Brain microvascular endothelial cell (primary cell): ENCODE measurements at regions not wholly inside any gene's neighbourhood (a gene's known extent, or its start where the extent isn't known, plus 50 kb on each side); places are given as distances from the start of the nearest gene placed in this dataset.

Experiments
- DNase-seq: peaks from one replicate; pipeline ENCODE4 v3.0.0-alpha.2; 2020
- H3K27ac ChIP-seq: fragments of 250-450 bp; sonication (Bioruptor Pico); 2 replicates; pipeline ENCODE4 v1.5.1; 2020; ENCODE audit warnings: mild to moderate bottlenecking, moderate library complexity
- H3K27me3 ChIP-seq: fragments of 250-450 bp; sonication (Bioruptor Pico); replicated peaks from 2 replicates; pipeline ENCODE4 v1.5.1; 2020; ENCODE audit warnings: mild to moderate bottlenecking
- H3K36me3 ChIP-seq: fragments of 250-450 bp; sonication (Bioruptor Pico); replicated peaks from 2 replicates; pipeline ENCODE4 v1.5.1; 2020; ENCODE audit warnings: mild to moderate bottlenecking
- H3K4me3 ChIP-seq: 2 replicates; pipeline ENCODE4 v1.5.1; 2011; ENCODE audit warnings: low read depth, mild to moderate bottlenecking, control low read depth, low read length, moderate library complexity
- CTCF ChIP-seq: IDR thresholded peaks from 2 replicates; pipeline ENCODE4 v1.5.1; 2011; ENCODE audit warnings: low read depth, mild to moderate bottlenecking, moderate library complexity, low read length, control low read depth, inconsistent platforms; ENCODE audit errors: missing control alignments
- in situ Hi-C: cut with HindIII; loops from 2 replicates; pipeline ENCODE4 v1.10.0; 2017; ENCODE audit warnings: low sequenced_read_pairs, low pct_ligation_motif_present

- in situ Hi-C loops, result no loop called here
- no peaks in the 10 kb centered on the region for H3K27me3 ChIP-seq
- DNase-seq, result no peak
- TF ChIP-seq CTCF, result no peak
- no peak overlapping the region for H3K27ac ChIP-seq
- H3K36me3 ChIP-seq, result no peaks in the 10 kb centered on the region
- H3K4me3 ChIP-seq, result no peak overlapping the region
Measured at GRCh38 chr14:61893371-61893940, 131.2 kb downstream of the SNAPC1 start.

- H3K27ac ChIP-seq, result no peak overlapping the region
- in situ Hi-C loops, result no loop called here
- no peak overlapping the region for H3K4me3 ChIP-seq
- H3K27me3 ChIP-seq, result no peaks in the 10 kb centered on the region
- DNase-seq, result peak; percentile 51
- TF ChIP-seq CTCF, result peak; percentile 86
- H3K36me3 ChIP-seq, result no peaks in the 10 kb centered on the region
Measured at GRCh38 chr14:61894452-61895077, 132.3 kb downstream of the SNAPC1 start.

- in situ Hi-C loops, result no loop called here
- Histone ChIP-seq H3K36me3 (no peaks in the 10 kb centered on the region), H3K4me3 (no peak overlapping the region), H3K27ac (no peak overlapping the region), H3K27me3 (no peaks in the 10 kb centered on the region)
- TF ChIP-seq CTCF, result no peak
- no peak for DNase-seq
Measured at GRCh38 chr14:61897300-61897699, 135.1 kb downstream of the SNAPC1 start.

GRCh38 chr14:61898568-61898967, 136.3 kb downstream of the SNAPC1 start:
- Histone ChIP-seq H3K27ac (no peak overlapping the region), H3K4me3 (no peak overlapping the region), H3K27me3 (no peaks in the 10 kb centered on the region), H3K36me3 (no peaks in the 10 kb centered on the region)
- no peak for TF ChIP-seq CTCF
- in situ Hi-C loops, result no loop called here
- DNase-seq, result no peak

- Histone ChIP-seq H3K36me3 (no peaks in the 10 kb centered on the region), H3K27ac (no peak overlapping the region), H3K27me3 (no peaks in the 10 kb centered on the region), H3K4me3 (no peak overlapping the region)
- no peak for TF ChIP-seq CTCF
- in situ Hi-C loops, result no loop called here
- no peak for DNase-seq
Measured at GRCh38 chr14:61899497-61899896, 137.3 kb downstream of the SNAPC1 start.

GRCh38 chr14:61904946-61905345, 142.7 kb downstream of the SNAPC1 start:
- no peak for DNase-seq
- no peak overlapping the region for H3K27ac ChIP-seq
- no peak for TF ChIP-seq CTCF
- no peak overlapping the region for H3K4me3 ChIP-seq
- no peaks in the 10 kb centered on the region for H3K36me3 ChIP-seq
- in situ Hi-C loops, result loop anchor here (25.0 kb wide), 1 partner anchor 207 kb away; no protein-coding TSS in a partner anchor
- H3K27me3 ChIP-seq, result no peaks in the 10 kb centered on the region
